HAP-1 (cell line): ENCODE measurements at regions not wholly inside any gene's neighbourhood (a gene's known extent, or its start where the extent isn't known, plus 50 kb on each side); places are given as distances from the start of the nearest gene placed in this dataset.

ENCODE experiments used
- DNase-seq, 2 experiments: peaks; one replicate each; pipeline ENCODE4 v3.0.0-alpha.2; 2016 to 2020; ENCODE audit warnings: low spot score in 2 of 2
- H3K27me3 ChIP-seq: fragments of 250-450 bp; sonication (Bioruptor Pico); 2 replicates; pipeline ENCODE4 v1.5.1; 2020; ENCODE audit warnings: low read depth, mild to moderate bottlenecking, moderate library complexity
- H3K36me3 ChIP-seq: fragments of 250-450 bp; sonication (Bioruptor Pico); replicated peaks from 2 replicates; pipeline ENCODE4 v1.5.1; 2020; ENCODE audit warnings: mild to moderate bottlenecking
- H3K4me1 ChIP-seq: fragments of 250-450 bp; sonication (Bioruptor Pico); 2 replicates; pipeline ENCODE4 v1.5.1; 2020; ENCODE audit warnings: mild to moderate bottlenecking
- H3K4me3 ChIP-seq: fragments of 250-450 bp; sonication (Bioruptor Pico); 2 replicates; pipeline ENCODE4 v1.5.1; 2020; ENCODE audit warnings: mild to moderate bottlenecking, moderate library complexity
- H3K9me3 ChIP-seq: fragments of 250-450 bp; sonication (Bioruptor Pico); 2 replicates; pipeline ENCODE4 v1.5.1; 2020; ENCODE audit warnings: mild to moderate bottlenecking, moderate library complexity
- in situ Hi-C: fragments of 300-500 bp; cut with MboI; formaldehyde crosslinking; loops from 3 replicates; pipeline ENCODE4 v1.14.3; 2020; ENCODE audit warnings: low sequenced_read_pairs, inconsistent platforms, mixed read lengths

- in situ Hi-C loops = no loop called here
- peak; percentile 58 to 78 for DNase-seq
Measured at GRCh38 chr9:101791938-101792337, 53.5 kb upstream of the GRIN3A start.

GRCh38 chr9:101791533-101791932 is 53.1 kb upstream of the GRIN3A start:
- Histone ChIP-seq H3K4me3 (no peak overlapping the region), H3K27me3 (peaks cover 3% of the 10 kb centered on the region; the same call in 1 of the 2 replicates), H3K9me3 (no peaks in the 10 kb centered on the region), H3K4me1 (no peaks in the 10 kb centered on the region), H3K36me3 (no peaks in the 10 kb centered on the region)
- in situ Hi-C loops = no loop called here
- DNase-seq = no peak

More at GRCh38 chr9:101791938-101792337, 53.5 kb upstream of the GRIN3A start:
- Histone ChIP-seq H3K36me3 (no peaks in the 10 kb centered on the region), H3K27me3 (peaks cover 3% of the 10 kb centered on the region; the same call in 1 of the 2 replicates), H3K4me1 (no peaks in the 10 kb centered on the region), H3K4me3 (no peak overlapping the region), H3K9me3 (no peaks in the 10 kb centered on the region)
